T-helper 2 cell treated with Interferon-gamma antibody and Interleukin-4, amounts not matched to agents 5 μg/mL and 100 μg/mL, for 36 hours (primary cell): ENCODE measurements at regions not wholly inside any gene's neighbourhood (a gene's known extent, or its start where the extent isn't known, plus 50 kb on each side); places are given as distances from the start of the nearest gene placed in this dataset.
"Not testable (repeated sequence)": the region's sequence is repeated elsewhere in the genome, so short reads cannot be mapped to it uniquely, and the experiment has no call there.

Experiments used
- DNase-seq: peaks from one replicate; pipeline ENCODE4 v3.0.0; 2021; ENCODE audit warnings: low spot score
- H3K27ac Mint-ChIP-seq: one replicate; pipeline ENCODE4 v1.8.0; 2021; ENCODE audit warnings: mild to moderate bottlenecking, mixed read lengths
- H3K27me3 Mint-ChIP-seq: one replicate; pipeline ENCODE4 v1.8.0; 2021; ENCODE audit warnings: low read depth, mixed read lengths
- H3K36me3 Mint-ChIP-seq: one replicate; pipeline ENCODE4 v1.8.0; 2021; ENCODE audit warnings: low read depth, mixed read lengths
- H3K4me1 Mint-ChIP-seq: one replicate; pipeline ENCODE4 v1.8.0; 2021; ENCODE audit warnings: low read depth, mixed read lengths
- H3K4me3 Mint-ChIP-seq: one replicate; pipeline ENCODE4 v1.8.0; 2022; ENCODE audit warnings: mild to moderate bottlenecking, moderate library complexity, mixed read lengths
- H3K9me3 Mint-ChIP-seq: one replicate; pipeline ENCODE4 v1.8.0; 2021; ENCODE audit warnings: mixed read lengths

DNA sequence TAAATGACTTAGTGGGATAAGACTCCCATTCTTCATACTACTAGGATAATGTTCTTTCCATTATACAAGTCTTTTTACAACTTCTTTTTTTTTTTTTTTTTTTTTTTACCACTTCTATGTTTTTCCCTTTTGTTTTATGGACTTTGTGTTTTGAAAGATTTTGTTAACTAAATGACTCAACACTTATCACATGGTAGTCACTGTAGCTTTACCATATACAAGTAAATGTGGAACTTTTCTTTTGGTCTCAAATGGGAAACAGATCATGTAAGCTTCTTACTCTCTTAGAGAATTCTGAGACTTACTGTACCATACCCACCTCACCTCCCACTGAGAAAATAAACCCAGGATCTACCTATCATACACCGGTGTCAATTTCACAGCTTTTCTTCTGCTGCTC lies 590.3 kb upstream of the CDH2 start:
- H3K27me3 Mint-ChIP-seq = no peaks in the 10 kb centered on the region
- peaks cover 9% of the 10 kb centered on the region for H3K9me3 Mint-ChIP-seq
- H3K27ac Mint-ChIP-seq = no peak overlapping the region
- no peak overlapping the region for H3K4me3 Mint-ChIP-seq
- no peaks in the 10 kb centered on the region for H3K4me1 Mint-ChIP-seq
- no peaks in the 10 kb centered on the region for H3K36me3 Mint-ChIP-seq
- no peak for DNase-seq

DNA sequence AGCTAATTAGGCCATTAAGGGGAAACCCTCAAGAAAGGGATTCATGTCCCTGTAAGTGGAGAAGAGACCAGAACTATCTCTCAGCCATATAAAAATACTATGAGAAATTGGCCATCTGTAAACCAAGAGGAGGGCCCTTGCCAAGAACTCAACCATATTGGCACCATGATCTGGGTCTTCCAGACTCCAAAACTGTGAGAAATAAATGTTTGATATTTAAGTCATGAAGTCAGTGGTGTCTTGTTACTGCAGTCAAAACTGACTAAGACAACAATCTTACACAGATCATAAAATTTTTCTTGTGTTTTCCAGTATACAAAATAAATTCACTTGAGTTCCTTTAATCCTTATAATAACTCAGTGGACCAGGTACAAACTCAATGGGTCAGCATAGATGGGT lies 589.8 kb upstream of the CDH2 start:
- no peak for DNase-seq
- H3K9me3 Mint-ChIP-seq = peaks cover 9% of the 10 kb centered on the region
- H3K27ac Mint-ChIP-seq = no peak overlapping the region
- no peaks in the 10 kb centered on the region for H3K36me3 Mint-ChIP-seq
- H3K27me3 Mint-ChIP-seq = no peaks in the 10 kb centered on the region
- no peak overlapping the region for H3K4me3 Mint-ChIP-seq
- H3K4me1 Mint-ChIP-seq = no peaks in the 10 kb centered on the region

GRCh38 chr18:28766027-28766426 lies 589.1 kb upstream of the CDH2 start:
- Mint-ChIP-seq H3K36me3 (no peaks in the 10 kb centered on the region), H3K4me3 (no peak overlapping the region), H3K9me3 (peaks cover 9% of the 10 kb centered on the region), H3K4me1 (no peaks in the 10 kb centered on the region), H3K27me3 (no peaks in the 10 kb centered on the region), H3K27ac (no peak overlapping the region)
- no peak for DNase-seq

GRCh38 chr18:28760299-28760698 lies 583.4 kb upstream of the CDH2 start:
- Mint-ChIP-seq H3K9me3 (peaks cover 7% of the 10 kb centered on the region), H3K4me3 (no peak overlapping the region), H3K4me1 (no peaks in the 10 kb centered on the region), H3K27ac (no peak overlapping the region), H3K36me3 (no peaks in the 10 kb centered on the region), H3K27me3 (no peaks in the 10 kb centered on the region)
- no peak for DNase-seq

DNA sequence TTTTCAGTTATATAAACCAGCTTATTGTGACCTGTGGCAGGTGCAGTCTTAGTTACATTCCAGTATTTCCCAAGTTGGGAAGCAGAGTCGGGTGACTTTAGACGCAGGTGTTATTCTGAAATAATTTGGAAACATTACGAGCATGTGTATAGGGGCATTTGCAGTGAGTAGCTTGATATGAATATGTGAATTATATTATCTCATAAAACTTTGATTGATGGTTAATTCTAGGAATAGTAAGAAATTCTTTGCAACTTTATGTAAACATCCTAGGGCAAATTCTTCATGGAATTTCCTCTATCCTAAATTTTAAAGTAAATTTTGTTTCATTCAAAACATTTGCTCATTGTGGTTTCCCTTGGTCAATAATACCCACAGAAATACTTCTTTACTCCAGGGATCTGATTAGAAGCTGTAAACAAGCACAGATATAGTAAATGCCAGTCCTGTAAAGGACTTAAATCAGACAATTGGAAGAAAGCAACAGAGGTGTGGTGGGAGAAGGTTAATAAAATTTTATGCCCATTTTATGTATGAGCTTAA lies 580.6 kb upstream of the CDH2 start:
- peaks cover 4% of the 10 kb centered on the region for H3K9me3 Mint-ChIP-seq
- DNase-seq = no peak
- H3K27ac Mint-ChIP-seq = no peak overlapping the region

GRCh38 chr18:28743115-28743514 lies 566.2 kb upstream of the CDH2 start:
- Mint-ChIP-seq H3K36me3 (no peaks in the 10 kb centered on the region), H3K4me3 (no peak overlapping the region), H3K4me1 (no peaks in the 10 kb centered on the region), H3K9me3 (peaks cover 6% of the 10 kb centered on the region), H3K27ac (no peak overlapping the region), H3K27me3 (no peaks in the 10 kb centered on the region)
- no peak for DNase-seq

More for the DNA sequence above, 580.6 kb upstream of the CDH2 start:
- no peaks in the 10 kb centered on the region for H3K4me1 Mint-ChIP-seq
- H3K27me3 Mint-ChIP-seq = no peaks in the 10 kb centered on the region
- no peak overlapping the region for H3K4me3 Mint-ChIP-seq
- no peaks in the 10 kb centered on the region for H3K36me3 Mint-ChIP-seq

DNA sequence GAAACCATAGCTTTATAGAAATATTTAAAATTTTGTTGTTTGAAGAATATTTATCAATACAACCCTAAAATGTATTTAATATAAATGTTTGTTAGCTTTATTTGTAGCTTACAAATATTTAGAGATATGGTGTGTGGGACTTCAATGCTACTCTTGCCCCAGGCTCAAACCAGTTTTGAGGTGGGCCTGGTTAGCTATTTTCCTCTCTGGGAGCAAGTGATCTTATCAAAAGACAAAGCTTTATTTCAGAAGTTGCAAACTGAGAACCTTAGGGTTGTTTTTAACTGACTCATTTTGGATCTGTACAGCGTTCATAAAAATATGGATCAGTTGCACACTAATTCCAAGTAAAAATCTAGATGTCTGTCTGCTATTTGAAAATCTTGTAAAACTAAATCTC lies 563.6 kb upstream of the CDH2 start:
- DNase-seq = no peak
- no peaks in the 10 kb centered on the region for H3K36me3 Mint-ChIP-seq
- H3K4me1 Mint-ChIP-seq = no peaks in the 10 kb centered on the region
- H3K27me3 Mint-ChIP-seq = no peaks in the 10 kb centered on the region
- H3K9me3 Mint-ChIP-seq = peaks cover 8% of the 10 kb centered on the region
- no peak overlapping the region for H3K27ac Mint-ChIP-seq
- no peak overlapping the region for H3K4me3 Mint-ChIP-seq

DNA sequence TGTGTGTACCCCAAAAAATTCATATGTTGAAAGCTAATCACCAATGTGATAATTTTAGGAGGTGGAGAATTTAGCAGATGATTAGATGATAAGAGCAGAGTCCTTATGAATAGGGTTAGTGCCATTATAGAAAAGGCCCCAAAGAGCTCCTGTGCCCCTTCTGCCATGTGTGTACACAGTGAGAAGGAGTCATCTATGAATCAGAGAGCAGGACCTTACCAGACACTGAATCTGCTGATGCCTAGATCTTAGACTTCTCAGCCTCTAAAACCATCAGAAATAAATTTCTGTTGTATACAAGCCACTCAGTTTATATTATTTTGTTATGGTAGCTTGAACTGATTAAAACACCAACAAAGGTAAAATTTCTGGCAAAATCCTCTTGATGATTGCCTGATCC lies 560.0 kb upstream of the CDH2 start:
- no peak for DNase-seq
- Mint-ChIP-seq H3K9me3 (peaks cover 15% of the 10 kb centered on the region), H3K4me1 (no peaks in the 10 kb centered on the region), H3K36me3 (no peaks in the 10 kb centered on the region), H3K4me3 (no peak overlapping the region), H3K27ac (no peak overlapping the region), H3K27me3 (no peaks in the 10 kb centered on the region)

GRCh38 chr18:28736223-28736622 lies 559.3 kb upstream of the CDH2 start:
- no peaks in the 10 kb centered on the region for H3K27me3 Mint-ChIP-seq
- H3K4me3 Mint-ChIP-seq = no peak overlapping the region
- no peak overlapping the region for H3K27ac Mint-ChIP-seq
- H3K9me3 Mint-ChIP-seq = peaks cover 15% of the 10 kb centered on the region
- no peaks in the 10 kb centered on the region for H3K36me3 Mint-ChIP-seq
- H3K4me1 Mint-ChIP-seq = no peaks in the 10 kb centered on the region
- DNase-seq = no peak

DNA sequence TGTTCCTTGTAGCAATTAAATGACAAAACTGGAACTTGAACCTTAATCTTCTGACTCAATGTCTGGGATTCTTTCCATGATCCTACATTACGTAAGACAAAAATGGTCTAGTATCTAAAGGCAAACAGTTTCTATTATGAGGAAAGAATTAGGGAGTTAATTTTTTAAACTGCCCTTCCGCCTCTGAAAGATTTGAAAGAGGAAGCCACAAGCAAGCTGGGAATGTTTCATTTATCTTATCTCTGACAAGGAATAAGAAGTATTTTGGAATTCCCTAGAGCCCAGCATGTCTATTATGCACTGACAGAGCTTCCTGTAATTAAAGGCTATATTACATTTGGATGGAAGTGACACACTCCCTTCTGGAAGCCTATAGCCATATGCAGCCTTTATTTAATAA lies 558.8 kb upstream of the CDH2 start:
- H3K4me1 Mint-ChIP-seq = no peaks in the 10 kb centered on the region
- no peaks in the 10 kb centered on the region for H3K36me3 Mint-ChIP-seq
- no peak overlapping the region for H3K27ac Mint-ChIP-seq
- H3K27me3 Mint-ChIP-seq = no peaks in the 10 kb centered on the region
- peaks cover 15% of the 10 kb centered on the region for H3K9me3 Mint-ChIP-seq
- DNase-seq = no peak
- no peak overlapping the region for H3K4me3 Mint-ChIP-seq

DNA sequence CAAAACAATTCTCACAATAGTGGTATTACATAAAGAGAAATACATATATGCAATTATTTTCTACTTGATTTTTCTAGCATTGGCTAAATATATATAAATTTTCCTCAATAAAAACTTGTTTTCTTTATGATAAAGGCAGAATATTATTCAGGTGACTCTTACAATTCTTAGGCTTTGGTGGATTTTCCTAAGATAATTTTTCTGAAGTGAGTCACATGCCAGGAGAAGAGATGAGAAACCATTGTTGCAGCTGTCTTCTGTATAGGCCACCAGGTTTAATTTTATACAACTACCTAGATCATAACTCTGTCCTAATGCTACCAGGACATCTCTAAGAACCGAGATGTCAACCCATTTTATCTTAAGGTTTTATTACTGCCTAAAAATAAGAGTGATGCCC lies 552.4 kb upstream of the CDH2 start:
- no peak overlapping the region for H3K4me3 Mint-ChIP-seq
- peaks cover 11% of the 10 kb centered on the region for H3K9me3 Mint-ChIP-seq
- DNase-seq = no peak
- H3K27me3 Mint-ChIP-seq = no peaks in the 10 kb centered on the region
- H3K4me1 Mint-ChIP-seq = no peaks in the 10 kb centered on the region
- no peaks in the 10 kb centered on the region for H3K36me3 Mint-ChIP-seq
- no peak overlapping the region for H3K27ac Mint-ChIP-seq

DNA sequence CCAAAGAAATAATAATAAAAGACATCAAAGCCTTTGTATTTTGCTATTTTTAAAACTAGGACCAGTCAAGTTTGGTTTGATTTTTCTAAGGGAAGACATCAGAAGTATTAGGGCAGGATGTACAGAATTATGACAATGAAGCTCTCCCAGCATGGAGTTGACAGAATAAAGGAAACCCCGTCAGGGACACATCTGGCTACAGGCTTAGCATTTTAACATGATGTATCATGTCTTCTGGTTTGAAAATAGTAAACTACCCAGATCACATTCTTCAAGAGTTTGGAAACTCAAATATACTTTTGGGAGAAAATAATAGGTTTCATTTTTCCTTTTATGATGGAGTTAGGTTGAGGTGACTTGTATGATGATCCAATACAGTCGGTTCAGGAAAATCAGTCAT lies 552.0 kb upstream of the CDH2 start:
- Mint-ChIP-seq H3K4me1 (no peaks in the 10 kb centered on the region), H3K9me3 (peaks cover 8% of the 10 kb centered on the region), H3K27ac (no peak overlapping the region), H3K36me3 (no peaks in the 10 kb centered on the region), H3K27me3 (no peaks in the 10 kb centered on the region), H3K4me3 (no peak overlapping the region)
- no peak for DNase-seq

DNA sequence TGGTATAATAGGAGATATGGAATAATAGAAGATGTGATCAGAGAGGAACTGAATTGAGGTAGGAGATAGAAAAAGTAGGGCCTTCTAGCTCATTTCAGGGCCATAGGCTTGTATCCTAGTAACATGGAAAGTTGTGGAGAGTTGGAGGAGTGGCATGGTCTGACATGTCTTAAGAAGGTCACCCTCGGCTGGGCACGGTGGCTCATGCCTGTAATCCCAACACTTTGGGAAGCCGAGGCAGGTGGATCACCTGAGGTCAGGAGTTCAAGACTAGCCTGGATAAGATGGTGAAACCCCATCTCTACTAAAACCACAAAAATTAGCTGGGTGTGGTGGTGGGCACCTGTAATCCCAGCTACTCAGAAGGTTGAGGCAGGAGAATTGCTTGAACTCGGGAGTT lies 550.3 kb upstream of the CDH2 start:
- H3K4me3 Mint-ChIP-seq, DNase-seq, H3K27ac Mint-ChIP-seq, H3K27me3 Mint-ChIP-seq, H3K9me3 Mint-ChIP-seq, H3K4me1 Mint-ChIP-seq, H3K36me3 Mint-ChIP-seq: not testable (repeated sequence)

DNA sequence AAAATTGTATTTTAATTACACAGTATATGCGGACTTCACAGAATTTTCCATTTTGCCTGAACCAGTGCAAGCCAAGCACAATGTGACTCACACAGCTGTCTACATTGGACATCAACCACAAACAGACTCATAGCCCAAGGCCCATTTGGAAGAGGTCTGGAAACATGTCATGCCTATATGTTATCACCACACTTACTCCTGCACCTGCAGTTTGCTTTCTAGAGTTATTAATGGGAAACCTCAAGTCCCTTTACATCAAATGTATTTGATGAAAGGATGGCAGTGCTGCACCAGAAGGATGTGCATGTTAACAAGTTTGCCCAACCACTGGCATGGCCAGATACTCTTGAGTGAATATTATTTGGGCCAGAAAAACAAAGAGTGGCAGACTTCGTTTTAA lies 548.9 kb upstream of the CDH2 start:
- Mint-ChIP-seq H3K27me3 (no peaks in the 10 kb centered on the region), H3K36me3 (no peaks in the 10 kb centered on the region), H3K4me3 (no peak overlapping the region), H3K4me1 (no peaks in the 10 kb centered on the region), H3K9me3 (peaks cover 15% of the 10 kb centered on the region), H3K27ac (no peak overlapping the region)
- no peak for DNase-seq

GRCh38 chr18:28723506-28723905 lies 546.6 kb upstream of the CDH2 start:
- Mint-ChIP-seq H3K27ac (no peak overlapping the region), H3K27me3 (no peaks in the 10 kb centered on the region), H3K4me1 (no peaks in the 10 kb centered on the region), H3K4me3 (no peak overlapping the region), H3K9me3 (peaks cover 17% of the 10 kb centered on the region), H3K36me3 (no peaks in the 10 kb centered on the region)
- DNase-seq = no peak
